ENCODE measurements at regions not wholly inside any gene's neighbourhood (a gene's known extent, or its start where the extent isn't known, plus 50 kb on each side); places are given as distances from the start of the nearest gene placed in this dataset.

DNA sequence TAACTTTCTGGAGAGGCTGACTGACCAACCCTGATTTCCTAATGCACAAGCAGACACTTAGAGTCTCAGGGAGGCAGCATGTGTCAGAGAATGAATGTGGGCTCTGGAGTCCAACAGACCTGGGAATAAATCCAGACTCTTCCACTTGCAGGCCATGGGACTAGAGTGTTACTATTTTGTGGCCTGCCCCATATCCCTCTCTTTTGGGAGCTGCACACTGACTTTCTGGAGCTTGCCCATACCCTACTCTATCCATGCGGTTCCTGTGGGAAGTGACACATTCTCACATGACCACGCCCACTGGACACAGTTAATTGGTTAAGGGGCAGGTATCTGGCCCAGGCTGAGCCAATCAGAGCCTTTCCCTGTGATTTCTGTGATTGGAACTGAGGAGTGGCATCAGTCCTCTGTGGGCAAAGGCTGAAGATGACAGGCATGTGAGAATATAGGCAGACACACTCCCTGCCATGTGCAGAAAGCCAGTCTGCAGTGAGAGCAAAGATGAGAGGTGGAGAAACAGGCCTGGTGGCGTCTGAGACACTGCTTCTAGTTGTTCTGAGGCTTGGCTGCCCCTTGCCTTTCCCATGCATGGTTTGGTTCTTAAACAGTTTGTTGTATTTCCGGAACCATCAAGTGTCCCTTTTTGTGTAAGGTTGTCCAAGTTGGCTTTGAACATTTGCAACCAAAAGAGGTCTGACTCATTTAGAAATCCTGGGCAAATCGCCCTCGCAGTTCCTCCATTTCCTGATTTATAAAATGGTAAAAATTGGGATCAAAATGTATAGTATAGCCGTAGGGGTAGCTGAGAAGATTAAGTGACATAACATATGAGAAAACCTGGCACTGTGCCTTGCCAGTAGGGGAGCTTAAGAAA, 125.6 kb downstream of the CDC5L start:
- Histone ChIP-seq H3K27me3 (ENCODE audit: insufficient read depth) (no peaks in the 10 kb centered on the region), H4K20me1 (ENCODE audit: insufficient read depth) (no peaks in the 10 kb centered on the region), H3F3A (replicated peaks; ENCODE audit: insufficient read depth) (no peaks in the 10 kb centered on the region), H2AFZ (ENCODE audit: low read depth) (no peak overlapping the region), H3K4me1 (ENCODE audit: control insufficient read depth in 1 of 2, insufficient read depth in 2 of 2, low read depth in 1 of 2, low read length in 1 of 2) (peaks cover 0 to 5% of the 10 kb centered on the region in 2 experiments; a peak in 1 of 4 replicates), H3K9me2 (no peaks in the 10 kb centered on the region), H3K79me2 (ENCODE audit: insufficient read depth) (no peaks in the 10 kb centered on the region), H3K36me3 (replicated peaks in 1 of 2; ENCODE audit: control insufficient read depth in 1 of 2, insufficient read depth in 2 of 2, low read length in 1 of 2) (no peaks in the 10 kb centered on the region), H3K4me3 (ENCODE audit: low read depth in 2 of 2, low read length in 1 of 2) (no peak overlapping the region), H3K4me2 (no peak overlapping the region), H3K9me3 (no peaks in the 10 kb centered on the region), H3K9ac (no peak overlapping the region), H3K27ac (ENCODE audit: low read depth in 2 of 2, low read length in 1 of 2) (no peak overlapping the region)
- ChIA-PET POLR2A (no interaction called here), CTCF (interaction anchor here (1.0 to 1.1 kb wide), 2 partner anchors 37 to 38 kb away, joined by 3 read pairs; no protein-coding TSS in a partner anchor)
- TF ChIP-seq JUND (IDR thresholded peaks at IDR 0.05), result no peak
- no peak for DNase-seq
- 53% methylated on average over 5 of the region's 7 CpGs for WGBS (ENCODE audit: low lambda C conversion rate)

DNA sequence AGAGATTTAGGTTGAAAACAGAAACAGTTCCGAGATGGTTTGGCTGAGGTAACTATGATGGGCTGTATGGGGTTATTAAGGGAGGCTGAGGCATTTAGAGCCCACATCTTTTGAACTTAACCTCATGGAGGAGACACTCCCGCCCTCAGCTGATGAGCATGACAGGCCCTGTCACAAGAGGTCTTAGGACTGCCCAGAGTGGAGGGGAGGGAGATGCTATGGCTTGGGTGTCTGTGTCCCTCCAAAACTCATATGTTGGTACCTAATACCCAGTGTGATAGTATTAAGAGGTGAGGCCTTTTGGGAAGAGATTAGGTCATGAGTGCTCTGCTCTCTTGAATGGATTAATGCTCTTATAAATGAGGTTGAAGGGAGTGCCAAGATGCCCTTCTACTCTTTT, 126.6 kb downstream of the CDC5L start:
- Histone ChIP-seq H3F3A (replicated peaks; ENCODE audit: insufficient read depth) (no peaks in the 10 kb centered on the region), H3K36me3 (replicated peaks in 1 of 2; ENCODE audit: control insufficient read depth in 1 of 2, insufficient read depth in 2 of 2, low read length in 1 of 2) (no peaks in the 10 kb centered on the region), H3K4me2 (no peak overlapping the region), H3K9me3 (no peaks in the 10 kb centered on the region; the same call in 1 of the 2 replicates), H3K9me2 (no peaks in the 10 kb centered on the region), H4K20me1 (ENCODE audit: insufficient read depth) (no peaks in the 10 kb centered on the region), H3K4me1 (ENCODE audit: control insufficient read depth in 1 of 2, insufficient read depth in 2 of 2, low read depth in 1 of 2, low read length in 1 of 2) (peaks cover 0 to 5% of the 10 kb centered on the region in 2 experiments; a peak in 1 of 4 replicates), H3K27me3 (ENCODE audit: insufficient read depth) (no peaks in the 10 kb centered on the region), H3K9ac (no peak overlapping the region), H3K4me3 (ENCODE audit: low read depth in 2 of 2, low read length in 1 of 2) (no peak overlapping the region), H3K27ac (ENCODE audit: low read depth in 2 of 2, low read length in 1 of 2) (no peak overlapping the region), H3K79me2 (ENCODE audit: insufficient read depth) (no peaks in the 10 kb centered on the region), H2AFZ (ENCODE audit: low read depth) (no peak overlapping the region)
- ChIA-PET POLR2A (no interaction called here), CTCF (interaction anchor here (1.1 kb wide), 1 partner anchor 38 kb away, joined by 3 read pairs; no protein-coding TSS in a partner anchor)
- WGBS (ENCODE audit: low lambda C conversion rate), result 67% methylated on average over 2 of the region's 2 CpGs
- no peak for DNase-seq
- TF ChIP-seq NFIC (IDR thresholded peaks at IDR 0.05; ENCODE audit: borderline replicate concordance) (no peak), ELF1 (IDR thresholded peaks at IDR 0.05) (no peak), SIN3A (IDR thresholded peaks at IDR 0.05; ENCODE audit: borderline replicate concordance, low read depth, low read length) (no peak), MEF2A (IDR thresholded peaks at IDR 0.05; ENCODE audit: borderline replicate concordance, low read depth) (no peak), TEAD4 (IDR thresholded peaks at IDR 0.05; ENCODE audit: borderline replicate concordance, insufficient read depth) (no peak)

DNA sequence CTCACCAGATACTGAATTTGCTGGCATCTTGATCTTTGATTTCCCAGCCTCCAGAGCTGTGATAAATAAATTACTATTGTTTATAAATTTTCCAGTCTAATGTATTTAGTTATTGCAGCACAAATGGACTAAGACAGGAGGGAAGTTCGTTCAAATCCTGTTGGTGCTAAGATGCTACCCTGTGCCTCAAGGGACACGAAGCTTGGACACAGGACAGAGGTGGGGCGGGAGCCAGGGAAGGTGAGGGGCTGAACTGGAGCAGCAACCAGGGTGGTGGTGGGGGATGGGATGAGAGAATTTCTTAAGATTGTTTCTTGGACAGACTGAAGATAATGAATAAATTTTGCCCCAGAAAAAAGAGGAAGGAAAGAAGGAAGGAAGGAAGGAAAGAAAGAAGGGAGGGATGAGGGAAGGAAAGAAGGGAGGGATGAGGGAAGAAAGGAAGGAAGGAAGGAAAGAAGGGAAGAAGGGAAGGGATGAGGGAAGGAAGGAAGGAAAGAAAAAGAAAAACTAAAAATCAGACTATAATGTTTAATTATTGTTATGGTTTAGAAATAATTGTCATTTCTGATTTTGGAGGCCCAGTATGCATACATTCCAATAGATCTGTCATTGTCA, 127.2 kb downstream of the CDC5L start:
- no peak for DNase-seq
- 60% methylated on average over 3 of the region's 3 CpGs for WGBS (ENCODE audit: low lambda C conversion rate)
- Histone ChIP-seq H3K4me1 (ENCODE audit: control insufficient read depth in 1 of 2, insufficient read depth in 2 of 2, low read depth in 1 of 2, low read length in 1 of 2) (peaks cover 0 to 5% of the 10 kb centered on the region in 2 experiments; a peak in 1 of 4 replicates), H3K36me3 (replicated peaks in 1 of 2; ENCODE audit: control insufficient read depth in 1 of 2, insufficient read depth in 2 of 2, low read length in 1 of 2) (no peaks in the 10 kb centered on the region), H3K9me2 (no peaks in the 10 kb centered on the region), H3K27me3 (ENCODE audit: insufficient read depth) (no peaks in the 10 kb centered on the region), H4K20me1 (ENCODE audit: insufficient read depth) (no peaks in the 10 kb centered on the region), H3K27ac (ENCODE audit: low read depth in 2 of 2, low read length in 1 of 2) (no peak overlapping the region), H3K4me2 (no peak overlapping the region), H3K4me3 (ENCODE audit: low read depth in 2 of 2, low read length in 1 of 2) (no peak overlapping the region), H2AFZ (ENCODE audit: low read depth) (no peak overlapping the region), H3K79me2 (ENCODE audit: insufficient read depth) (no peaks in the 10 kb centered on the region), H3K9me3 (no peaks in the 10 kb centered on the region; the same call in 1 of the 2 replicates), H3K9ac (no peak overlapping the region), H3F3A (replicated peaks; ENCODE audit: insufficient read depth) (peaks cover under 1% of the 10 kb centered on the region)
- no peak for TF ChIP-seq RAD21 (IDR thresholded peaks at IDR 0.05; ENCODE audit: low read length)
- no peak for TF ChIP-seq TAF1 (IDR thresholded peaks at IDR 0.05; ENCODE audit: borderline replicate concordance, low read depth, low read length)
- no peak for TF ChIP-seq NFIC (IDR thresholded peaks at IDR 0.05; ENCODE audit: borderline replicate concordance)
- ChIA-PET POLR2A (no interaction called here), CTCF (no interaction called here)

Measured in SK-N-SH (cell line).